K562 (cell line): ENCODE measurements at regions not wholly inside any gene's neighbourhood (a gene's known extent, or its start where the extent isn't known, plus 50 kb on each side); places are given as distances from the start of the nearest gene placed in this dataset.

Experiments used
- ATAC-seq: fragments of 200-7000 bp; cut with Tn5 transposase; 3 replicates; pipeline ENCODE4 v1.9.1; 2020; ENCODE audit warnings: moderate library complexity
- BruUV-seq: library from RNA; stranded (reverse); fragments of 400-500 nt; replicated peaks from 2 replicates; lab custom pipeline; 2021; lab: Mats Ljungman, UMichigan
- CTCF ChIA-PET: fragments of 300-600 bp; formaldehyde crosslinking; extraction: SDS; loops from one replicate; lab custom pipeline; 2021; ENCODE audit warnings: low intra/inter-chr PET ratio; lab: Yijun Ruan, JAX
- POLR2A ChIA-PET: fragments of 300-600, 350-650 bp; sonication (Branson Sonifier 250); formaldehyde crosslinking; extraction: SDS; loops from one replicate; lab custom pipeline; 2021; ENCODE audit warnings: antibody characterized with exemption, inconsistent platforms; lab: Yijun Ruan, JAX
- DNase-seq, 4 experiments: peaks; one replicate each; pipeline versions ENCODE4 v3.0.0 to v3.0.0-alpha.2; 2011 to 2018; ENCODE audit warnings: low spot score in 3 of 4, mixed read lengths in 3 of 4; ENCODE audit errors: extremely low read depth in 1 of 4
- FAIRE-seq: peaks from 2 replicates; lab custom pipeline; 2011; peaks lifted over from hg19 to GRCh38; lab: Jason Lieb, UNC
- H2AFZ ChIP-seq: 2 replicates; pipeline ENCODE4 v1.6.0; 2011; ENCODE audit warnings: low read depth, low read length, control low read depth, inconsistent platforms
- H3K27ac ChIP-seq: fragments of 200-600 bp; 3 replicates; pipeline ENCODE4 v1.8.0; 2011; ENCODE audit warnings: low read depth, mild to moderate bottlenecking, control low read depth, inconsistent platforms, low read length, moderate library complexity, mixed read lengths; ENCODE audit errors: extremely low read depth
- H3K27me3 ChIP-seq, 2 experiments: fragments of 300-600 bp in 1 of 2; 2 replicates in 1 of 2; 3 replicates in 1 of 2; pipeline versions ENCODE4 v1.6.0 to v1.8.0; 2011; ENCODE audit warnings: inconsistent platforms in 2 of 2, low read length in 2 of 2, mild to moderate bottlenecking in 1 of 2, mixed read lengths in 1 of 2, moderate library complexity in 1 of 2; ENCODE audit not compliant: control insufficient read depth in 2 of 2, insufficient read depth in 2 of 2
- H3K36me3 ChIP-seq: fragments of 300-600 bp; 3 replicates; pipeline ENCODE4 v1.8.0; 2011; ENCODE audit warnings: mild to moderate bottlenecking, low read length, inconsistent platforms; ENCODE audit not compliant: control insufficient read depth, insufficient read depth
- H3K4me1 ChIP-seq, 2 experiments: fragments of 200-600 bp in 1 of 2; replicated peaks in 1 of 2; 2 replicates in 1 of 2; 3 replicates in 1 of 2; pipeline versions ENCODE4 v1.5.1 to v1.8.0; 2011; ENCODE audit warnings: inconsistent platforms in 2 of 2, low read length in 2 of 2, mild to moderate bottlenecking in 1 of 2, mixed read lengths in 1 of 2, moderate library complexity in 1 of 2; ENCODE audit not compliant: control insufficient read depth in 2 of 2, insufficient read depth in 2 of 2
- H3K4me2 ChIP-seq: 2 replicates; pipeline ENCODE4 v1.6.1; 2011; ENCODE audit warnings: low read length, control low read depth, inconsistent platforms, mixed read lengths; ENCODE audit not compliant: insufficient read depth
- H3K4me3 ChIP-seq: fragments of 200-600 bp; sonication (generic), shearing (Covaris generic); 2 replicates; pipeline ENCODE4 v1.5.1; 2016; ENCODE audit warnings: control low read depth, inconsistent platforms
- H3K79me2 ChIP-seq: fragments of 200-600 bp; 3 replicates; pipeline ENCODE4 v1.8.0; 2011; ENCODE audit warnings: low read length, inconsistent platforms; ENCODE audit not compliant: control insufficient read depth, insufficient read depth
- H3K9ac ChIP-seq, 2 experiments: 2 replicates each; pipeline versions ENCODE4 v1.6.0 to v1.6.1; 2011; ENCODE audit warnings: low read depth in 2 of 2, low read length in 2 of 2, control low read depth in 1 of 2, inconsistent platforms in 1 of 2, mild to moderate bottlenecking in 1 of 2, mixed read lengths in 1 of 2; ENCODE audit not compliant: insufficient read depth in 1 of 2
- H3K9me1 ChIP-seq: one replicate; pipeline ENCODE4 v1.6.0; 2011; ENCODE audit warnings: inconsistent platforms, mild to moderate bottlenecking, low read length, moderate library complexity; ENCODE audit not compliant: control insufficient read depth, insufficient read depth
- H3K9me3 ChIP-seq: replicated peaks from 2 replicates; pipeline ENCODE4 v1.5.1; 2011; ENCODE audit warnings: low read depth, low read length, inconsistent platforms; ENCODE audit not compliant: control insufficient read depth, insufficient read depth
- H4K20me1 ChIP-seq: replicated peaks from 2 replicates; pipeline ENCODE4 v1.6.1; 2011; ENCODE audit warnings: low read length, inconsistent platforms, mixed read lengths; ENCODE audit not compliant: control insufficient read depth, insufficient read depth
- HNRNPUL1 ChIP-seq: fragments of 200-400 bp; formaldehyde crosslinking; IDR thresholded peaks from 2 replicates; pipeline ENCODE4 v1.6.1; 2017; ENCODE audit warnings: low read length
- RAD51 ChIP-seq: fragments of 450-650 bp; IDR thresholded peaks from 2 replicates; pipeline ENCODE4 v1.7.1; 2016; ENCODE audit warnings: low read depth, mild to moderate bottlenecking, borderline replicate concordance
- WHSC1 ChIP-seq: IDR thresholded peaks from one replicate; pipeline ENCODE4 v1.6.1; 2012; ENCODE audit warnings: low read length, control low read depth, inconsistent platforms
- ZFP36 ChIP-seq: fragments of 150-350 bp; IDR thresholded peaks from 2 replicates; pipeline ENCODE4 v1.6.1; 2018; ENCODE audit warnings: low read length, low read depth; ENCODE audit not compliant: partially characterized antibody
- in situ Hi-C: fragments of 300-500 bp; cut with MboI; formaldehyde crosslinking; loops from 4 replicates; pipeline ENCODE4 v1.15.0; 2018; ENCODE audit warnings: inconsistent platforms, mixed read lengths
- intact Hi-C: fragments of 100-400 bp; cut with micrococcal nuclease; formaldehyde crosslinking; loops from 2 replicates; pipeline ENCODE4 v1.14.2; 2022
- TF ChIP-seq, protein P1 (sequence below): sonication (generic); formaldehyde crosslinking; IDR thresholded peaks from 2 replicates; pipeline ENCODE4 v1.8.0; 2022; ENCODE audit warnings: mild to moderate bottlenecking, missing genetic modification reagents
- TF ChIP-seq, protein P2 (sequence below): fragments of 450-650 bp; IDR thresholded peaks from 2 replicates; pipeline ENCODE4 v1.6.1; 2016; ENCODE audit warnings: mild to moderate bottlenecking, moderate library complexity
- TF ChIP-seq, protein P3 (sequence below): fragments of 450-650 bp; formaldehyde crosslinking; IDR thresholded peaks from 2 replicates; pipeline ENCODE4 v1.4.0; 2022; ENCODE audit warnings: missing genetic modification characterization

DNA sequence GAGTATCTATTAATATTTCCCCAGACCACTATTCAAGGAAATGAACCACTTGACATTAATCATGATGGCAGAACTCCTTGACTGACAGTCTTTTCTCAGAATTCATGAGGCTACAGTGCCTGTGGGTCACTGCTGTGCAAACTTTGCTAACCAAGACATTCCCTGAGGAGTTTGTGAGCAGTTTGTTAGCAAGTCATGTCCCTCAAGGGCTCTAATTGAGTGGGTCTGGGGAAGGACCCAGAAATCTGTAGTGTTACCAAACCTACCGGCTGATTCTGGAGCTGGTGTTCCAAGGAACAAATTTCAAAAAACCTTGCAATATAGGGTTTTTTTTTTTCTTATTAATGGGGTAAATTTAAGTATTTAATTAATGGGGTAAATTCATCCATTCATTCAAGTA is 103.2 kb upstream of the VANGL1 start (continued):
- TF ChIP-seq ZFP36 (no peak), RAD51 (no peak), WHSC1 (no peak)
- TF ChIP-seq, protein P1, sequence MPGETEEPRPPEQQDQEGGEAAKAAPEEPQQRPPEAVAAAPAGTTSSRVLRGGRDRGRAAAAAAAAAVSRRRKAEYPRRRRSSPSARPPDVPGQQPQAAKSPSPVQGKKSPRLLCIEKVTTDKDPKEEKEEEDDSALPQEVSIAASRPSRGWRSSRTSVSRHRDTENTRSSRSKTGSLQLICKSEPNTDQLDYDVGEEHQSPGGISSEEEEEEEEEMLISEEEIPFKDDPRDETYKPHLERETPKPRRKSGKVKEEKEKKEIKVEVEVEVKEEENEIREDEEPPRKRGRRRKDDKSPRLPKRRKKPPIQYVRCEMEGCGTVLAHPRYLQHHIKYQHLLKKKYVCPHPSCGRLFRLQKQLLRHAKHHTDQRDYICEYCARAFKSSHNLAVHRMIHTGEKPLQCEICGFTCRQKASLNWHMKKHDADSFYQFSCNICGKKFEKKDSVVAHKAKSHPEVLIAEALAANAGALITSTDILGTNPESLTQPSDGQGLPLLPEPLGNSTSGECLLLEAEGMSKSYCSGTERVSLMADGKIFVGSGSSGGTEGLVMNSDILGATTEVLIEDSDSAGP (CRISPR knock-in tag): no peak

DNA sequence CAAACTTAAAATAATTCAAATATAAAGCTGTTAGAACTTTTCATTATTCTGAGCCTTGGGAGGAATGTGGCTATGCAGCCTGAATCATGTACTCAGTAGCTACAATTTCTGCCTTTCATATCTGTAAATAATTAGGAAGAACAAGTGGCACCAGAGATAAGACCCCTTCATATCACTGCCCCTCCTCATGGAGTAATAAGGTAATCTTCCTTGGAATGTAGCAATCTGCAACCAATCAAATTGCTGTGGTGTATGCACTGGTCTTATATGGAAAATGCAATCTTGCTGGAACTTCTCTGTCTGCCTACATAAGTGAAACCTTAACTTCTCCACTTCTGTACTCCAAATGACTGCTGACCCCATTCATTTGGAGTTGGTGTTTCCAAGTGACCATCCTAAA is 104.4 kb upstream of the VANGL1 start:
- no TSS peak for BruUV-seq
- TF ChIP-seq, protein P2, sequence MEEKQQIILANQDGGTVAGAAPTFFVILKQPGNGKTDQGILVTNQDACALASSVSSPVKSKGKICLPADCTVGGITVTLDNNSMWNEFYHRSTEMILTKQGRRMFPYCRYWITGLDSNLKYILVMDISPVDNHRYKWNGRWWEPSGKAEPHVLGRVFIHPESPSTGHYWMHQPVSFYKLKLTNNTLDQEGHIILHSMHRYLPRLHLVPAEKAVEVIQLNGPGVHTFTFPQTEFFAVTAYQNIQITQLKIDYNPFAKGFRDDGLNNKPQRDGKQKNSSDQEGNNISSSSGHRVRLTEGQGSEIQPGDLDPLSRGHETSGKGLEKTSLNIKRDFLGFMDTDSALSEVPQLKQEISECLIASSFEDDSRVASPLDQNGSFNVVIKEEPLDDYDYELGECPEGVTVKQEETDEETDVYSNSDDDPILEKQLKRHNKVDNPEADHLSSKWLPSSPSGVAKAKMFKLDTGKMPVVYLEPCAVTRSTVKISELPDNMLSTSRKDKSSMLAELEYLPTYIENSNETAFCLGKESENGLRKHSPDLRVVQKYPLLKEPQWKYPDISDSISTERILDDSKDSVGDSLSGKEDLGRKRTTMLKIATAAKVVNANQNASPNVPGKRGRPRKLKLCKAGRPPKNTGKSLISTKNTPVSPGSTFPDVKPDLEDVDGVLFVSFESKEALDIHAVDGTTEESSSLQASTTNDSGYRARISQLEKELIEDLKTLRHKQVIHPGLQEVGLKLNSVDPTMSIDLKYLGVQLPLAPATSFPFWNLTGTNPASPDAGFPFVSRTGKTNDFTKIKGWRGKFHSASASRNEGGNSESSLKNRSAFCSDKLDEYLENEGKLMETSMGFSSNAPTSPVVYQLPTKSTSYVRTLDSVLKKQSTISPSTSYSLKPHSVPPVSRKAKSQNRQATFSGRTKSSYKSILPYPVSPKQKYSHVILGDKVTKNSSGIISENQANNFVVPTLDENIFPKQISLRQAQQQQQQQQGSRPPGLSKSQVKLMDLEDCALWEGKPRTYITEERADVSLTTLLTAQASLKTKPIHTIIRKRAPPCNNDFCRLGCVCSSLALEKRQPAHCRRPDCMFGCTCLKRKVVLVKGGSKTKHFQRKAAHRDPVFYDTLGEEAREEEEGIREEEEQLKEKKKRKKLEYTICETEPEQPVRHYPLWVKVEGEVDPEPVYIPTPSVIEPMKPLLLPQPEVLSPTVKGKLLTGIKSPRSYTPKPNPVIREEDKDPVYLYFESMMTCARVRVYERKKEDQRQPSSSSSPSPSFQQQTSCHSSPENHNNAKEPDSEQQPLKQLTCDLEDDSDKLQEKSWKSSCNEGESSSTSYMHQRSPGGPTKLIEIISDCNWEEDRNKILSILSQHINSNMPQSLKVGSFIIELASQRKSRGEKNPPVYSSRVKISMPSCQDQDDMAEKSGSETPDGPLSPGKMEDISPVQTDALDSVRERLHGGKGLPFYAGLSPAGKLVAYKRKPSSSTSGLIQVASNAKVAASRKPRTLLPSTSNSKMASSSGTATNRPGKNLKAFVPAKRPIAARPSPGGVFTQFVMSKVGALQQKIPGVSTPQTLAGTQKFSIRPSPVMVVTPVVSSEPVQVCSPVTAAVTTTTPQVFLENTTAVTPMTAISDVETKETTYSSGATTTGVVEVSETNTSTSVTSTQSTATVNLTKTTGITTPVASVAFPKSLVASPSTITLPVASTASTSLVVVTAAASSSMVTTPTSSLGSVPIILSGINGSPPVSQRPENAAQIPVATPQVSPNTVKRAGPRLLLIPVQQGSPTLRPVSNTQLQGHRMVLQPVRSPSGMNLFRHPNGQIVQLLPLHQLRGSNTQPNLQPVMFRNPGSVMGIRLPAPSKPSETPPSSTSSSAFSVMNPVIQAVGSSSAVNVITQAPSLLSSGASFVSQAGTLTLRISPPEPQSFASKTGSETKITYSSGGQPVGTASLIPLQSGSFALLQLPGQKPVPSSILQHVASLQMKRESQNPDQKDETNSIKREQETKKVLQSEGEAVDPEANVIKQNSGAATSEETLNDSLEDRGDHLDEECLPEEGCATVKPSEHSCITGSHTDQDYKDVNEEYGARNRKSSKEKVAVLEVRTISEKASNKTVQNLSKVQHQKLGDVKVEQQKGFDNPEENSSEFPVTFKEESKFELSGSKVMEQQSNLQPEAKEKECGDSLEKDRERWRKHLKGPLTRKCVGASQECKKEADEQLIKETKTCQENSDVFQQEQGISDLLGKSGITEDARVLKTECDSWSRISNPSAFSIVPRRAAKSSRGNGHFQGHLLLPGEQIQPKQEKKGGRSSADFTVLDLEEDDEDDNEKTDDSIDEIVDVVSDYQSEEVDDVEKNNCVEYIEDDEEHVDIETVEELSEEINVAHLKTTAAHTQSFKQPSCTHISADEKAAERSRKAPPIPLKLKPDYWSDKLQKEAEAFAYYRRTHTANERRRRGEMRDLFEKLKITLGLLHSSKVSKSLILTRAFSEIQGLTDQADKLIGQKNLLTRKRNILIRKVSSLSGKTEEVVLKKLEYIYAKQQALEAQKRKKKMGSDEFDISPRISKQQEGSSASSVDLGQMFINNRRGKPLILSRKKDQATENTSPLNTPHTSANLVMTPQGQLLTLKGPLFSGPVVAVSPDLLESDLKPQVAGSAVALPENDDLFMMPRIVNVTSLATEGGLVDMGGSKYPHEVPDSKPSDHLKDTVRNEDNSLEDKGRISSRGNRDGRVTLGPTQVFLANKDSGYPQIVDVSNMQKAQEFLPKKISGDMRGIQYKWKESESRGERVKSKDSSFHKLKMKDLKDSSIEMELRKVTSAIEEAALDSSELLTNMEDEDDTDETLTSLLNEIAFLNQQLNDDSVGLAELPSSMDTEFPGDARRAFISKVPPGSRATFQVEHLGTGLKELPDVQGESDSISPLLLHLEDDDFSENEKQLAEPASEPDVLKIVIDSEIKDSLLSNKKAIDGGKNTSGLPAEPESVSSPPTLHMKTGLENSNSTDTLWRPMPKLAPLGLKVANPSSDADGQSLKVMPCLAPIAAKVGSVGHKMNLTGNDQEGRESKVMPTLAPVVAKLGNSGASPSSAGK: no peak
- TF ChIP-seq HNRNPUL1: no peak
- TF ChIP-seq, protein P3, sequence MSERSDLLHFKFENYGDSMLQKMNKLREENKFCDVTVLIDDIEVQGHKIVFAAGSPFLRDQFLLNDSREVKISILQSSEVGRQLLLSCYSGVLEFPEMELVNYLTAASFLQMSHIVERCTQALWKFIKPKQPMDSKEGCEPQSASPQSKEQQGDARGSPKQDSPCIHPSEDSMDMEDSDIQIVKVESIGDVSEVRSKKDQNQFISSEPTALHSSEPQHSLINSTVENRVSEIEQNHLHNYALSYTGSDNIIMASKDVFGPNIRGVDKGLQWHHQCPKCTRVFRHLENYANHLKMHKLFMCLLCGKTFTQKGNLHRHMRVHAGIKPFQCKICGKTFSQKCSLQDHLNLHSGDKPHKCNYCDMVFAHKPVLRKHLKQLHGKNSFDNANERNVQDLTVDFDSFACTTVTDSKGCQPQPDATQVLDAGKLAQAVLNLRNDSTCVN (CRISPR knock-in tag): no peak

More for the DNA sequence above, 104.4 kb upstream of the VANGL1 start:
- H3K4me1 ChIP-seq: no peaks in the 10 kb centered on the region
- ATAC-seq (no peak), FAIRE-seq (no peak), DNase-seq (no peak)
- no peaks in the 10 kb centered on the region for H3K36me3 ChIP-seq
- no peak overlapping the region for H3K27ac ChIP-seq
- 0 out of 5 replicates have a peak, but pooled peaks cover 0 to 2% of the 10 kb centered on the region in 2 experiments for H3K27me3 ChIP-seq
- H3K9me3 ChIP-seq: no peaks in the 10 kb centered on the region
- in situ Hi-C loops: no loop called here
- H3K4me3 ChIP-seq: no peak overlapping the region
- H4K20me1 ChIP-seq: no peaks in the 10 kb centered on the region
- H2AFZ ChIP-seq: no peak overlapping the region
- no peak overlapping the region for H3K9ac ChIP-seq
- H3K79me2 ChIP-seq: no peaks in the 10 kb centered on the region
- POLR2A ChIA-PET: interaction anchor here (0.7 kb wide), 2 partner anchors 89 to 937 kb away, joined by 3 to 5 read pairs; no protein-coding TSS in a partner anchor
- H3K4me2 ChIP-seq: no peak overlapping the region
- intact Hi-C loops: no loop called here
- H3K9me1 ChIP-seq: no peaks in the 10 kb centered on the region
- CTCF ChIA-PET: interaction anchor here (0.6 kb wide), 1 partner anchor 16 kb away, joined by 4 read pairs; no protein-coding TSS in a partner anchor
